HG02884 (cell line): ENCODE measurements at regions not wholly inside any gene's neighbourhood (a gene's known extent, or its start where the extent isn't known, plus 50 kb on each side); places are given as distances from the start of the nearest gene placed in this dataset.
"Not testable (repeated sequence)": the region's sequence is repeated elsewhere in the genome, so short reads cannot be mapped to it uniquely, and the experiment has no call there.

Experiments used
- ATAC-seq: cut with Tn5 transposase; IDR thresholded peaks from one replicate; pipeline ENCODE4 v1.9.1; 2021; ENCODE audit warnings: mild to moderate bottlenecking, moderate library complexity; ENCODE audit not compliant: unreplicated experiment

- not testable (repeated sequence) for ATAC-seq
Measured at GRCh38 chrX:65888150-65888549, 151.7 kb downstream of the VSIG4 start.

GRCh38 chrX:65883556-65883955 is 156.3 kb downstream of the VSIG4 start:
- ATAC-seq = no peak

- ATAC-seq = no peak
Measured at GRCh38 chrX:65879977-65880799, 159.7 kb downstream of the VSIG4 start.

GRCh38 chrX:65878456-65878855 is 161.4 kb downstream of the VSIG4 start:
- ATAC-seq = no peak

GRCh38 chrX:65877953-65878352 is 161.9 kb downstream of the VSIG4 start:
- ATAC-seq = no peak

GRCh38 chrX:65875614-65876013 is 164.3 kb downstream of the VSIG4 start:
- not testable (repeated sequence) for ATAC-seq

GRCh38 chrX:65874765-65875164 is 165.1 kb downstream of the VSIG4 start:
- no peak for ATAC-seq

GRCh38 chrX:65874110-65874509 is 165.8 kb downstream of the VSIG4 start:
- ATAC-seq = no peak

- ATAC-seq = no peak
Measured at GRCh38 chrX:65873385-65873784, 166.5 kb downstream of the VSIG4 start.

GRCh38 chrX:65871671-65872311 is 168.1 kb downstream of the VSIG4 start:
- ATAC-seq = peak; percentile 76

GRCh38 chrX:65870544-65870943 is 169.3 kb downstream of the VSIG4 start:
- ATAC-seq = not testable (repeated sequence)

- ATAC-seq = no peak
Measured at GRCh38 chrX:65866773-65867172, 173.1 kb downstream of the VSIG4 start.

- ATAC-seq = no peak
Measured at GRCh38 chrX:65866146-65866545, 173.7 kb downstream of the VSIG4 start.

- no peak for ATAC-seq
Measured at GRCh38 chrX:65862638-65863037, 177.2 kb downstream of the VSIG4 start.

GRCh38 chrX:65859299-65859698 is 180.6 kb downstream of the VSIG4 start:
- no peak for ATAC-seq

GRCh38 chrX:65854437-65854836 is 185.4 kb downstream of the VSIG4 start:
- ATAC-seq = not testable (repeated sequence)

- ATAC-seq = not testable (repeated sequence)
Measured at GRCh38 chrX:65851306-65851705, 183.9 kb downstream of the MSN start.

- ATAC-seq = not testable (repeated sequence)
Measured at GRCh38 chrX:65850821-65851220, 183.4 kb downstream of the MSN start.

GRCh38 chrX:65846974-65847373 is 179.5 kb downstream of the MSN start:
- ATAC-seq = no peak

GRCh38 chrX:65841263-65841662 is 173.8 kb downstream of the MSN start:
- ATAC-seq = no peak

GRCh38 chrX:65838674-65839073 is 171.2 kb downstream of the MSN start:
- ATAC-seq = no peak

- ATAC-seq = no peak
Measured at GRCh38 chrX:65837875-65838549, 170.6 kb downstream of the MSN start.
